ENCODE measurements at regions not wholly inside any gene's neighbourhood (a gene's known extent, or its start where the extent isn't known, plus 50 kb on each side); places are given as distances from the start of the nearest gene placed in this dataset.

DNA sequence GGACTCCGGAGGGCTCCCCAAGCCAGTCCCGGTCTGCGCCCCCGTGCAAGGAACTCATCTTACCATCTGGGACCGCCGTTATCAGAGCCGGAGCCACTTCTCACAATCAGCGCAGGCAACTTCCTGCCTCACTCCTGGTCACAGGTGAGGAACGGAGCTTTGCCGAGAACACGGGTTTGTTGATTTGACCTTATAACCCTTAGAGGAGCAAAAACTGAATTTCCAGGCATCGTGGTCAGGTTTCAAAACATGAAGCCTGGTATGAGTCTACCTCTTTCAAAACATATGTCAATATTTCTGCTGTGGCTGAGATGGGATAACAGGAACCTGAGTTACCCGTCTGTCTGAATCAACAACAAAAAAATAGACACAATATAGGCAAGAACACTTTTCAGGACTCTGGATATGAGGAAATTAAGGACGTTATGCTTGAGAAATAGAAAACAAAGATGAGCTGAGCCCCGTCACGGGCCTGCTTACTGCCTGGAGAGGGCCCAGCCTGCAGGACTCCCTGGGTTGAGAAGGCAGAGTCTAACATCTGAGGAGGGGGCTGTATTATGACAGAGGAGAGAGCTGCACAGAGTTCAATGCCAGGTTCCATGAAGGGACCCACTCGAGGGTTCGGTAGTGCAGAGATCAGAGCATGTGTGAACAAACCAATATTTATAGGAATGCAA lies 148.7 kb downstream of the NDUFA10 start:
- no peaks in the 10 kb centered on the region for H3K36me3 ChIP-seq (ENCODE audit: control insufficient read depth, insufficient read depth, low read length)
- DNase-seq (ENCODE audit: low read depth in 2 of 2) = no peak

DNA sequence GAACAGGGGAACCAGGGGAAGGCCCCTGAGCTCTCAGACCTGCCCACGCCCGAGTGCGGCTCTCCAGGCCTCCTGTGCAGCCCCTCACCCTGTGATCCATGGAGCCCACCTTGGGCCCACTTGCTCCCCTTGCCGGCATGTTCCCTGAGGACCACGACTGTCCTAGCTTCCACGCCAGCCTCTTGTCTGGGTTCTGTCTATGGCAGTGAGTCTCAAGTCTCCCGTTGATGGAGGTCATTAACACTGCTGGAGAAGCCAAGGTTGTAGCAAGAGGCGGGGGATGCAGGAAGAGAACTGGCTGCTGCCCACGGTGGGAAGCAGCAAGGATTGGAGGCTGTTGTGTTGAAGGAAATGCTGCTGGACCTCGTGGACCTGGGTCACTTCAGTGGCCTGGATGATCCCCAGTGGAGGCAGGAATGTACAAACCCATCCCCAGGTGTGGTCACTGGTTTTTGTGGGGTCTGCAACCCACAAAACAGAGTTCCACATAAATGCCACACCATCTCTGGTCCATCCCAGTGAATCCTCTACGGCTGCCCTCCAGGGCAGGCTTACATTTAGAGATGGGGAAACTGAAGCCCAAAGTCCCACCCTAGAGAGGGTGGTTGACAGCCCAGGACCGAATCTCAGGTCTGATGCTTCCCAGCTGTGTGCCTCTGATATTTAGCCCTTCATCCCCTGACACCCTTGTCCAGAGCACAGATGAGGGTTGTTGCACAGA lies 150.3 kb downstream of the NDUFA10 start:
- no peak for DNase-seq (ENCODE audit: low read depth in 2 of 2)
- Histone ChIP-seq H3K4me1 (ENCODE audit: control insufficient read depth, extremely low read depth, insufficient read depth, low read length) (no peaks in the 10 kb centered on the region), H3K36me3 (ENCODE audit: control insufficient read depth, insufficient read depth, low read length) (no peaks in the 10 kb centered on the region), H3K4me3 (replicated peaks in 1 of 4; ENCODE audit: control extremely low read depth in 1 of 4, insufficient read depth in 1 of 4, low read depth in 3 of 4, low read length in 4 of 4) (no peak overlapping the region), H3K9me3 (ENCODE audit: control insufficient read depth, insufficient read depth, low read depth, low read length) (no peaks in the 10 kb centered on the region), H3K4me2 (ENCODE audit: extremely low read depth, insufficient read depth, low read length) (no peak overlapping the region), H3K79me2 (ENCODE audit: control insufficient read depth, insufficient read depth, low read length) (no peaks in the 10 kb centered on the region), H3K27ac (ENCODE audit: insufficient read depth, low read length) (no peak overlapping the region), H3K9ac (ENCODE audit: insufficient read depth, low read length) (no peak overlapping the region), H2AFZ (ENCODE audit: low read length) (no peak overlapping the region), H4K20me1 (ENCODE audit: control insufficient read depth, extremely low read depth, insufficient read depth, low read length) (no peaks in the 10 kb centered on the region), H3K27me3 (ENCODE audit: control insufficient read depth, insufficient read depth, low read length) (no peaks in the 10 kb centered on the region)
- no peak for TF ChIP-seq EZH2 (IDR thresholded peaks at IDR 0.05; ENCODE audit: low read length, missing control alignments)
- TF ChIP-seq, protein P1, sequence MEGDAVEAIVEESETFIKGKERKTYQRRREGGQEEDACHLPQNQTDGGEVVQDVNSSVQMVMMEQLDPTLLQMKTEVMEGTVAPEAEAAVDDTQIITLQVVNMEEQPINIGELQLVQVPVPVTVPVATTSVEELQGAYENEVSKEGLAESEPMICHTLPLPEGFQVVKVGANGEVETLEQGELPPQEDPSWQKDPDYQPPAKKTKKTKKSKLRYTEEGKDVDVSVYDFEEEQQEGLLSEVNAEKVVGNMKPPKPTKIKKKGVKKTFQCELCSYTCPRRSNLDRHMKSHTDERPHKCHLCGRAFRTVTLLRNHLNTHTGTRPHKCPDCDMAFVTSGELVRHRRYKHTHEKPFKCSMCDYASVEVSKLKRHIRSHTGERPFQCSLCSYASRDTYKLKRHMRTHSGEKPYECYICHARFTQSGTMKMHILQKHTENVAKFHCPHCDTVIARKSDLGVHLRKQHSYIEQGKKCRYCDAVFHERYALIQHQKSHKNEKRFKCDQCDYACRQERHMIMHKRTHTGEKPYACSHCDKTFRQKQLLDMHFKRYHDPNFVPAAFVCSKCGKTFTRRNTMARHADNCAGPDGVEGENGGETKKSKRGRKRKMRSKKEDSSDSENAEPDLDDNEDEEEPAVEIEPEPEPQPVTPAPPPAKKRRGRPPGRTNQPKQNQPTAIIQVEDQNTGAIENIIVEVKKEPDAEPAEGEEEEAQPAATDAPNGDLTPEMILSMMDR (conservative IDR thresholded peaks at IDR 0.05 in 1 of 2, IDR thresholded peaks at IDR 0.05 in 1 of 2; ENCODE audit: low read depth in 1 of 2, low read length in 2 of 2) = no peak

More for the DNA sequence above, 148.7 kb downstream of the NDUFA10 start:
- Histone ChIP-seq H3K79me2 (ENCODE audit: control insufficient read depth, insufficient read depth, low read length) (no peaks in the 10 kb centered on the region), H2AFZ (ENCODE audit: low read length) (no peak overlapping the region), H3K9ac (ENCODE audit: insufficient read depth, low read length) (no peak overlapping the region), H3K27ac (ENCODE audit: insufficient read depth, low read length) (no peak overlapping the region), H4K20me1 (ENCODE audit: control insufficient read depth, extremely low read depth, insufficient read depth, low read length) (no peaks in the 10 kb centered on the region), H3K9me3 (ENCODE audit: control insufficient read depth, insufficient read depth, low read depth, low read length) (no peaks in the 10 kb centered on the region), H3K27me3 (ENCODE audit: control insufficient read depth, insufficient read depth, low read length) (no peaks in the 10 kb centered on the region), H3K4me3 (replicated peaks in 1 of 4; ENCODE audit: control extremely low read depth in 1 of 4, insufficient read depth in 1 of 4, low read depth in 3 of 4, low read length in 4 of 4) (no peak overlapping the region), H3K4me2 (ENCODE audit: extremely low read depth, insufficient read depth, low read length) (no peak overlapping the region), H3K4me1 (ENCODE audit: control insufficient read depth, extremely low read depth, insufficient read depth, low read length) (no peaks in the 10 kb centered on the region)
- TF ChIP-seq, protein P1 (conservative IDR thresholded peaks at IDR 0.05 in 1 of 2, IDR thresholded peaks at IDR 0.05 in 1 of 2; ENCODE audit: low read depth in 1 of 2, low read length in 2 of 2) = no peak
- no peak for TF ChIP-seq EZH2 (IDR thresholded peaks at IDR 0.05; ENCODE audit: low read length, missing control alignments)

DNA sequence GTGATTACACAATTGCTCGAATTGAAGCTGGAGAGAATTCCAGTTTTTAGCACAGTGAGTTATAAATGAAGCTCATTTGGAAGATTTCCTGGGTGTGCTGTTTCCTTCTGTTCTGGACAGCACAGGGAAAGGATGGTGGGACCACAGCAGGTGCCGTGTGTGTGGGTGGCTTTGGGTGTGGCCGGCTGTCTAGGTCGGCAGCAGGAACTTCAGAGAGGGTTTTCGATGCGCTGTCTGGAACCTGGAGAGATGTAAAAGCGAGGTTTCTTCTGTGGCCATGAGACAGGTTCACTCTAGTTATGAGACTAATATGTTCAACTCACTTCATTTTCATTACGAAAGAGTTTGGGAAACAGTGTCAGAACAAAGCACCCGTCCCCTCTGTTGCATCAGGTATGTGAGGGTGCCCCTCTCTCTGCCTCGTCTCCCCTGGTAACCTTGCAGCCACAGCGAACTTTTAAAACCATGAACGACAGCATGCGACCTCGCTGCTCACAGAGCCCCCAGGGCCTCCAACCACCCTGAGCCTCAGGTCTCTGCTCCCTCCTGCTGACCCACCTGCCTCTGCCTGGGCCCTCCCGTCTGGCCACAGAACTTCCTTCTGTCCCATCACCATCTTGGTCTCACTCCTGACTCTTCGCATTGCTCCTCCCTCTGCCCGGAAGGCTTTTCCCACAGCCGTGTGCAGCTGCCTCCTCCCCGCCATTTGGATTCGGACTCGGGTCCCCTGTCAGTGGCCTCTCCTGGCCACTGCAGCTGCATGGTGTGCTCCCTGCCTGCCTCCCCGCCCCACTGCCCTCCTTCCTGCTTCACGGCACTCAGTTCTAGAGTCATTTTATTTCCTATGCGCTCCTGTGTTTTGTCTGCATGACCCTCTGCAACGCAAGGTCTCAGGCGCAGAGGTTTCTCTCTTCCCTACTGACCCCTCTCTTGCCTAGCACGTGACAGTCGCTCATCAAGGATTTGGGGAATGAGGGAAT lies 151.2 kb downstream of the NDUFA10 start:
- H2AFZ ChIP-seq (ENCODE audit: low read length) = no peak overlapping the region
- H3K9ac ChIP-seq (ENCODE audit: insufficient read depth, low read length) = no peak overlapping the region

More for the DNA sequence above, 151.2 kb downstream of the NDUFA10 start:
- Histone ChIP-seq H3K4me2 (ENCODE audit: extremely low read depth, insufficient read depth, low read length) (no peak overlapping the region), H3K4me3 (replicated peaks in 1 of 4; ENCODE audit: control extremely low read depth in 1 of 4, insufficient read depth in 1 of 4, low read depth in 3 of 4, low read length in 4 of 4) (no peak overlapping the region), H3K27ac (ENCODE audit: insufficient read depth, low read length) (no peak overlapping the region), H3K4me1 (ENCODE audit: control insufficient read depth, extremely low read depth, insufficient read depth, low read length) (no peaks in the 10 kb centered on the region), H3K27me3 (ENCODE audit: control insufficient read depth, insufficient read depth, low read length) (no peaks in the 10 kb centered on the region), H3K36me3 (ENCODE audit: control insufficient read depth, insufficient read depth, low read length) (no peaks in the 10 kb centered on the region), H3K9me3 (ENCODE audit: control insufficient read depth, insufficient read depth, low read depth, low read length) (no peaks in the 10 kb centered on the region), H4K20me1 (ENCODE audit: control insufficient read depth, extremely low read depth, insufficient read depth, low read length) (no peaks in the 10 kb centered on the region), H3K79me2 (ENCODE audit: control insufficient read depth, insufficient read depth, low read length) (no peaks in the 10 kb centered on the region)
- no peak for DNase-seq (ENCODE audit: low read depth in 2 of 2)
- TF ChIP-seq, protein P1 (conservative IDR thresholded peaks at IDR 0.05 in 1 of 2, IDR thresholded peaks at IDR 0.05 in 1 of 2; ENCODE audit: low read depth in 1 of 2, low read length in 2 of 2) = no peak
- no peak for TF ChIP-seq EZH2 (IDR thresholded peaks at IDR 0.05; ENCODE audit: low read length, missing control alignments)
